ENCODE measurements at regions not wholly inside any gene's neighbourhood (a gene's known extent, or its start where the extent isn't known, plus 50 kb on each side); places are given as distances from the start of the nearest gene placed in this dataset.
A peak's percentile ranks its signal among the peaks of the same experiment; 100 is the strongest.

DNA sequence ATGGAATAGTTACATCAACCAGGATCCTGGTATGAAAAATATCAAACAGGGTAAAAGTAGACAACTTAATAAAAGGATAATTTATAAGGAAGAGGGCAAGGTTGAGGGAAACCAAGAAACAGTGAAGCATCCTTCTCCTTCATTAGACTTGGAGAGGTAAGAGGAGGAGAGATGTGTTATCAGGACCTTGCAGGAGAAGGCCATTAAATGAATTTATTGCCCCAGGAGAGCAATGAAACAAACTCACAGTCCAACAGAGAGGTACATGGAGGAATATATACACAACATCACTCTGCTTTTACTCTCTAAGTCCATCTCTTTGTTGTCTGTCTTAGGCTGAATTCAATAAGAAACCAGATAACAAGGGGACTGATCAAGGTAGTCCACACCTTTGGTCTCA, 966.2 kb downstream of the SORCS1 start:
- Histone ChIP-seq H3K4me1 (ENCODE audit: insufficient read depth, low read length, poor library complexity, severe bottlenecking) (no peaks in the 10 kb centered on the region), H3K79me2 (ENCODE audit: insufficient read depth, low read depth, low read length) (no peaks in the 10 kb centered on the region), H3K9me3 (ENCODE audit: low read length) (no peaks in the 10 kb centered on the region), H3K36me3 (ENCODE audit: insufficient read depth, low read length) (no peaks in the 10 kb centered on the region), H2AFZ (ENCODE audit: low read length) (no peak overlapping the region), H3K4me3 (ENCODE audit: low read depth, low read length, poor library complexity, severe bottlenecking) (no peak overlapping the region), H4K20me1 (ENCODE audit: insufficient read depth, low read length) (no peaks in the 10 kb centered on the region), H3K9me2 (ENCODE audit: insufficient read depth, low read length) (no peaks in the 10 kb centered on the region), H3K4me2 (ENCODE audit: low read length) (no peak overlapping the region), H3K27ac (ENCODE audit: low read depth, low read length, poor library complexity, severe bottlenecking) (no peak overlapping the region)
- DNase-seq (ENCODE audit: low spot score) = no peak
- POLR2A ChIA-PET = no interaction called here
- BruUV-seq (replicated peaks) = no TSS peak
- CTCF ChIA-PET (ENCODE audit: unreplicated experiment) = no interaction called here
- TF ChIP-seq EZH2phosphoT487 (IDR thresholded peaks at IDR 0.05; ENCODE audit: borderline replicate concordance, low read depth, low read length) = no peak
- intact Hi-C loops (cut with micrococcal nuclease; ENCODE audit: unreplicated experiment) = no loop called here

DNA sequence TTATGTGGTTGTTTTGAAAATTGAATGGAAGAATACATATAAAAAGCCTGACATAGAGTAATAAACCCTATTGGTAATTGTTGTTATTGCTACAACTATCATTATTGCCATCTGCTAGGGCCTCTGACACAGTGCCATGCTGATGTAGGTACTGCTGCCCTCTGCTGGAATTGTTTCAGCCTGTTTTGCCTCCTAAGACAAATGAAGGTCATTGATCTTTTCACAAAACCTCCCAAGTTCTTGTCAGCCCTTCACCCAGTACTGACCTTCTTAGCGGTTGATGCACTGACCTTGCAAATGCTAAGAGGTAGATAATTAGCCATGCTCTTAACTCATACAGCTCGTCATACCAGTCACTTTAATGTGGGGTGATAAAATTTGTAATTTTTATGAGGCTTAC, 975.2 kb downstream of the SORCS1 start:
- TF ChIP-seq, protein P1, sequence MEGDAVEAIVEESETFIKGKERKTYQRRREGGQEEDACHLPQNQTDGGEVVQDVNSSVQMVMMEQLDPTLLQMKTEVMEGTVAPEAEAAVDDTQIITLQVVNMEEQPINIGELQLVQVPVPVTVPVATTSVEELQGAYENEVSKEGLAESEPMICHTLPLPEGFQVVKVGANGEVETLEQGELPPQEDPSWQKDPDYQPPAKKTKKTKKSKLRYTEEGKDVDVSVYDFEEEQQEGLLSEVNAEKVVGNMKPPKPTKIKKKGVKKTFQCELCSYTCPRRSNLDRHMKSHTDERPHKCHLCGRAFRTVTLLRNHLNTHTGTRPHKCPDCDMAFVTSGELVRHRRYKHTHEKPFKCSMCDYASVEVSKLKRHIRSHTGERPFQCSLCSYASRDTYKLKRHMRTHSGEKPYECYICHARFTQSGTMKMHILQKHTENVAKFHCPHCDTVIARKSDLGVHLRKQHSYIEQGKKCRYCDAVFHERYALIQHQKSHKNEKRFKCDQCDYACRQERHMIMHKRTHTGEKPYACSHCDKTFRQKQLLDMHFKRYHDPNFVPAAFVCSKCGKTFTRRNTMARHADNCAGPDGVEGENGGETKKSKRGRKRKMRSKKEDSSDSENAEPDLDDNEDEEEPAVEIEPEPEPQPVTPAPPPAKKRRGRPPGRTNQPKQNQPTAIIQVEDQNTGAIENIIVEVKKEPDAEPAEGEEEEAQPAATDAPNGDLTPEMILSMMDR (conservative IDR thresholded peaks at IDR 0.05; ENCODE audit: low read length) = peak; percentile 73
- no peak for TF ChIP-seq EZH2phosphoT487 (IDR thresholded peaks at IDR 0.05; ENCODE audit: borderline replicate concordance, low read depth, low read length)

DNA sequence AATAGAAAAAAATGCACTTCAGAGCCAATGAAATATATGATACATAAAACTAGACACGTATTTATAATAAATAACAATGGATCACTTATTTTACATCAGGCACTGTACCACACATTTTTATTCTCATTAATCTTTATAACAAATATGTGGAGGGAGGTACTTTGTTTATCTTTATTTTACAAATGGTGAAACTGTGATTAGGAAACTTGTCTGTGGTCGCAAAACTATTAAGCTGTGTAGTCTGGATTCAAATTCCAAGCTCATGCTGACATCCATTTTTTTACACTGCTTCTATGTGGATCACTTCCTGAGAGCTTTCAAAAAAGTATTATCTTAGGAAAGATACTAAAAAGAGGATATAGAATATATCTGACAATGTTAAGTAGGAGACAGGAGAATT, 978.6 kb downstream of the SORCS1 start:
- H3K4me3 ChIP-seq (ENCODE audit: low read depth, low read length, poor library complexity, severe bottlenecking) = no peak overlapping the region

More for the DNA sequence above, 975.2 kb downstream of the SORCS1 start:
- H3K4me2 ChIP-seq (ENCODE audit: low read length) = no peak overlapping the region
- no peaks in the 10 kb centered on the region for H4K20me1 ChIP-seq (ENCODE audit: insufficient read depth, low read length)
- intact Hi-C loops (cut with micrococcal nuclease; ENCODE audit: unreplicated experiment) = no loop called here
- H3K4me3 ChIP-seq (ENCODE audit: low read depth, low read length, poor library complexity, severe bottlenecking) = no peak overlapping the region
- DNase-seq (ENCODE audit: low spot score) = peak; percentile 32
- H3K9me3 ChIP-seq (ENCODE audit: low read length) = no peaks in the 10 kb centered on the region
- no TSS peak for BruUV-seq (replicated peaks)
- H3K27ac ChIP-seq (ENCODE audit: low read depth, low read length, poor library complexity, severe bottlenecking) = no peak overlapping the region
- no peaks in the 10 kb centered on the region for H3K79me2 ChIP-seq (ENCODE audit: insufficient read depth, low read depth, low read length)
- H3K4me1 ChIP-seq (ENCODE audit: insufficient read depth, low read length, poor library complexity, severe bottlenecking) = no peaks in the 10 kb centered on the region
- H3K9me2 ChIP-seq (ENCODE audit: insufficient read depth, low read length) = no peaks in the 10 kb centered on the region
- ChIA-PET CTCF (ENCODE audit: unreplicated experiment) (no interaction called here), POLR2A (no interaction called here)
- H3K36me3 ChIP-seq (ENCODE audit: insufficient read depth, low read length) = no peaks in the 10 kb centered on the region
- no peak overlapping the region for H2AFZ ChIP-seq (ENCODE audit: low read length)

More for the DNA sequence above, 978.6 kb downstream of the SORCS1 start:
- no TSS peak for BruUV-seq (replicated peaks)
- H3K4me1 ChIP-seq (ENCODE audit: insufficient read depth, low read length, poor library complexity, severe bottlenecking) = no peaks in the 10 kb centered on the region
- POLR2A ChIA-PET = no interaction called here
- intact Hi-C loops (cut with micrococcal nuclease; ENCODE audit: unreplicated experiment) = no loop called here
- no peaks in the 10 kb centered on the region for H3K9me3 ChIP-seq (ENCODE audit: low read length)
- H4K20me1 ChIP-seq (ENCODE audit: insufficient read depth, low read length) = no peaks in the 10 kb centered on the region
- no peaks in the 10 kb centered on the region for H3K79me2 ChIP-seq (ENCODE audit: insufficient read depth, low read depth, low read length)
- TF ChIP-seq, protein P1 (conservative IDR thresholded peaks at IDR 0.05; ENCODE audit: low read length) = no peak
- TF ChIP-seq EZH2phosphoT487 (IDR thresholded peaks at IDR 0.05; ENCODE audit: borderline replicate concordance, low read depth, low read length) = no peak
- H2AFZ ChIP-seq (ENCODE audit: low read length) = no peak overlapping the region
- CTCF ChIA-PET (ENCODE audit: unreplicated experiment) = no interaction called here
- no peak overlapping the region for H3K27ac ChIP-seq (ENCODE audit: low read depth, low read length, poor library complexity, severe bottlenecking)
- no peak for DNase-seq (ENCODE audit: low spot score)
- no peaks in the 10 kb centered on the region for H3K36me3 ChIP-seq (ENCODE audit: insufficient read depth, low read length)
- H3K9me2 ChIP-seq (ENCODE audit: insufficient read depth, low read length) = no peaks in the 10 kb centered on the region
- no peak overlapping the region for H3K4me2 ChIP-seq (ENCODE audit: low read length)
